Glutamatergic neuron (in vitro differentiated cells): ENCODE measurements at regions not wholly inside any gene's neighbourhood (a gene's known extent, or its start where the extent isn't known, plus 50 kb on each side); places are given as distances from the start of the nearest gene placed in this dataset.
A peak's percentile ranks its signal among the peaks of the same experiment; 100 is the strongest.

Experiments used
- DNase-seq: peaks from one replicate; pipeline ENCODE4 v3.0.0; 2022
- H3K27ac Mint-ChIP-seq: one replicate; pipeline ENCODE4 v1.8.0; 2020; ENCODE audit warnings: mild to moderate bottlenecking, mixed read lengths, inconsistent platforms; ENCODE audit not compliant: unreplicated experiment
- H3K27me3 Mint-ChIP-seq: one replicate; pipeline ENCODE4 v1.8.0; 2020; ENCODE audit warnings: mild to moderate bottlenecking, moderate library complexity, mixed read lengths, inconsistent platforms; ENCODE audit not compliant: unreplicated experiment
- H3K36me3 Mint-ChIP-seq: one replicate; pipeline ENCODE4 v1.8.0; 2020; ENCODE audit warnings: mild to moderate bottlenecking, mixed read lengths, inconsistent platforms; ENCODE audit not compliant: unreplicated experiment
- H3K4me1 Mint-ChIP-seq: one replicate; pipeline ENCODE4 v1.8.0; 2020; ENCODE audit warnings: mild to moderate bottlenecking, low read depth, mixed read lengths, inconsistent platforms; ENCODE audit not compliant: unreplicated experiment
- H3K4me3 Mint-ChIP-seq: one replicate; pipeline ENCODE4 v1.8.0; 2020; ENCODE audit warnings: mild to moderate bottlenecking, mixed read lengths, inconsistent platforms; ENCODE audit not compliant: unreplicated experiment
- H3K9me3 Mint-ChIP-seq: one replicate; pipeline ENCODE4 v1.8.0; 2020; ENCODE audit warnings: mild to moderate bottlenecking, moderate library complexity, mixed read lengths, inconsistent platforms; ENCODE audit not compliant: unreplicated experiment
- CTCF ChIP-seq: fragments of 200-600 bp; sonication (generic); IDR thresholded peaks from one replicate; pipeline ENCODE4 v1.5.0; 2021; ENCODE audit not compliant: partially characterized antibody, unreplicated experiment

- Mint-ChIP-seq H3K9me3 (no peaks in the 10 kb centered on the region), H3K4me1 (peaks cover 6% of the 10 kb centered on the region), H3K27me3 (no peaks in the 10 kb centered on the region), H3K4me3 (no peak overlapping the region), H3K36me3 (no peaks in the 10 kb centered on the region), H3K27ac (no peak overlapping the region)
- TF ChIP-seq CTCF, result no peak
- DNase-seq, result peak; percentile 18
Observed at GRCh38 chr3:182697345-182697919, 95.9 kb upstream of the ATP11B start.

GRCh38 chr3:182698078-182698477 lies 95.2 kb upstream of the ATP11B start:
- Mint-ChIP-seq H3K36me3 (no peaks in the 10 kb centered on the region), H3K27me3 (no peaks in the 10 kb centered on the region), H3K27ac (no peak overlapping the region), H3K4me3 (no peak overlapping the region), H3K4me1 (peaks cover 6% of the 10 kb centered on the region), H3K9me3 (no peaks in the 10 kb centered on the region)
- no peak for TF ChIP-seq CTCF
- DNase-seq, result no peak

- Mint-ChIP-seq H3K36me3 (no peaks in the 10 kb centered on the region), H3K27me3 (no peaks in the 10 kb centered on the region), H3K4me3 (no peak overlapping the region), H3K4me1 (peaks cover 6% of the 10 kb centered on the region), H3K27ac (no peak overlapping the region), H3K9me3 (no peaks in the 10 kb centered on the region)
- DNase-seq, result no peak
- no peak for TF ChIP-seq CTCF
Observed at GRCh38 chr3:182699550-182700170, 93.6 kb upstream of the ATP11B start.

GRCh38 chr3:182702216-182702615 lies 91.1 kb upstream of the ATP11B start:
- Mint-ChIP-seq H3K9me3 (no peaks in the 10 kb centered on the region), H3K36me3 (no peaks in the 10 kb centered on the region), H3K27me3 (no peaks in the 10 kb centered on the region), H3K4me3 (no peak overlapping the region), H3K27ac (no peak overlapping the region), H3K4me1 (peaks cover 3% of the 10 kb centered on the region)
- no peak for DNase-seq
- no peak for TF ChIP-seq CTCF

- Mint-ChIP-seq H3K4me3 (no peak overlapping the region), H3K27me3 (no peaks in the 10 kb centered on the region), H3K27ac (no peak overlapping the region), H3K9me3 (no peaks in the 10 kb centered on the region), H3K36me3 (no peaks in the 10 kb centered on the region), H3K4me1 (no peaks in the 10 kb centered on the region)
- TF ChIP-seq CTCF, result no peak
- DNase-seq, result no peak
Observed at GRCh38 chr3:182703233-182703632, 90.1 kb upstream of the ATP11B start.
